Mesothelial cell of epicardium (in vitro differentiated cells): ENCODE measurements at regions not wholly inside any gene's neighbourhood (a gene's known extent, or its start where the extent isn't known, plus 50 kb on each side); places are given as distances from the start of the nearest gene placed in this dataset.

Experiments used
- DNase-seq, 2 experiments: peaks; one replicate each; pipeline ENCODE4 v3.0.0; 2021; ENCODE audit warnings: low spot score in 2 of 2; ENCODE audit not compliant: unreplicated experiment in 2 of 2
- H3K27ac Mint-ChIP-seq: 2 replicates; pipeline ENCODE4 v1.8.0; 2021; ENCODE audit warnings: mixed read lengths
- H3K27me3 Mint-ChIP-seq: 2 replicates; pipeline ENCODE4 v1.8.0; 2021; ENCODE audit warnings: low read depth, mixed read lengths
- H3K36me3 Mint-ChIP-seq: 2 replicates; pipeline ENCODE4 v1.8.0; 2021; ENCODE audit warnings: mixed read lengths
- H3K4me1 Mint-ChIP-seq: 2 replicates; pipeline ENCODE4 v1.8.0; 2021; ENCODE audit warnings: mixed read lengths
- H3K4me3 Mint-ChIP-seq: 2 replicates; pipeline ENCODE4 v1.8.0; 2021; ENCODE audit warnings: mild to moderate bottlenecking, moderate library complexity, mixed read lengths
- H3K9me3 Mint-ChIP-seq: 2 replicates; pipeline ENCODE4 v1.8.0; 2021; ENCODE audit warnings: mixed read lengths
- CTCF ChIP-seq: fragments of 200-600 bp; sonication (generic); IDR thresholded peaks from one replicate; pipeline ENCODE4 v1.5.0; 2021; ENCODE audit warnings: antibody characterized with exemption; ENCODE audit not compliant: unreplicated experiment

GRCh38 chr9:96029722-96030530 is 154.4 kb downstream of the ERCC6L2 start:
- Mint-ChIP-seq H3K36me3 (no peaks in the 10 kb centered on the region), H3K4me3 (no peak overlapping the region), H3K27me3 (peaks cover 55% of the 10 kb centered on the region), H3K27ac (no peak overlapping the region), H3K9me3 (no peaks in the 10 kb centered on the region), H3K4me1 (peaks cover 7% of the 10 kb centered on the region)
- no peak for TF ChIP-seq CTCF
- no peak for DNase-seq

- H3K36me3 Mint-ChIP-seq = no peaks in the 10 kb centered on the region
- peaks cover 12% of the 10 kb centered on the region for H3K4me1 Mint-ChIP-seq
- TF ChIP-seq CTCF = no peak
- no peaks in the 10 kb centered on the region for H3K9me3 Mint-ChIP-seq
- DNase-seq = no peak
- H3K27me3 Mint-ChIP-seq = peaks cover 75% of the 10 kb centered on the region
- no peak overlapping the region for H3K27ac Mint-ChIP-seq
- peak overlapping the region; percentile 62 for H3K4me3 Mint-ChIP-seq
Measured at GRCh38 chr9:96027251-96028131, 152.0 kb downstream of the ERCC6L2 start.

GRCh38 chr9:96026655-96027213 is 151.2 kb downstream of the ERCC6L2 start:
- Mint-ChIP-seq H3K36me3 (no peaks in the 10 kb centered on the region), H3K27me3 (peaks cover 80% of the 10 kb centered on the region), H3K9me3 (no peaks in the 10 kb centered on the region), H3K4me1 (peaks cover 18% of the 10 kb centered on the region), H3K4me3 (no peak overlapping the region), H3K27ac (no peak overlapping the region)
- no peak for TF ChIP-seq CTCF
- no peak for DNase-seq

- Mint-ChIP-seq H3K4me1 (peaks cover 18% of the 10 kb centered on the region), H3K27me3 (peaks cover 82% of the 10 kb centered on the region), H3K9me3 (no peaks in the 10 kb centered on the region), H3K36me3 (no peaks in the 10 kb centered on the region), H3K27ac (no peak overlapping the region), H3K4me3 (peak overlapping the region; percentile 4)
- no peak for DNase-seq
- TF ChIP-seq CTCF = no peak
Measured at GRCh38 chr9:96025995-96026602, 150.6 kb downstream of the ERCC6L2 start.

GRCh38 chr9:96023486-96023885 is 148.0 kb downstream of the ERCC6L2 start:
- DNase-seq = no peak
- Mint-ChIP-seq H3K4me3 (no peak overlapping the region), H3K27me3 (peaks cover 85% of the 10 kb centered on the region), H3K27ac (no peak overlapping the region), H3K4me1 (peaks cover 23% of the 10 kb centered on the region), H3K36me3 (no peaks in the 10 kb centered on the region), H3K9me3 (no peaks in the 10 kb centered on the region)
- TF ChIP-seq CTCF = no peak
